BLaER1 treated with 17β-estradiol and CSF1 and Interleukin-3, amounts not matched to agents 10 nM and 100 nM (cell line): ENCODE measurements at regions not wholly inside any gene's neighbourhood (a gene's known extent, or its start where the extent isn't known, plus 50 kb on each side); places are given as distances from the start of the nearest gene placed in this dataset.

Source experiments
- H3K27ac ChIP-seq, 11 experiments: shearing (Covaris generic); formaldehyde crosslinking; 2 replicates each; pipeline ENCODE4 v1.8.1; 2022
- H3K27me3 ChIP-seq, 11 experiments: shearing (Covaris generic); formaldehyde crosslinking; 2 replicates each; pipeline ENCODE4 v1.8.1; 2022
- H3K36me3 ChIP-seq, 11 experiments: shearing (Covaris generic); formaldehyde crosslinking; 2 replicates each; pipeline ENCODE4 v1.8.1; 2022
- H3K4me1 ChIP-seq, 10 experiments: shearing (Covaris generic); formaldehyde crosslinking; 2 replicates each; pipeline ENCODE4 v1.8.1; 2022
- H3K4me2 ChIP-seq, 11 experiments: shearing (Covaris generic); formaldehyde crosslinking; 2 replicates each; pipeline ENCODE4 v1.8.1; 2022
- H3K4me3 ChIP-seq, 10 experiments: shearing (Covaris generic); formaldehyde crosslinking; 2 replicates each; pipeline ENCODE4 v1.8.1; 2022
- H3K9ac ChIP-seq, 11 experiments: shearing (Covaris generic); formaldehyde crosslinking; 2 replicates each; pipeline ENCODE4 v1.8.1; 2022
- H3K9me3 ChIP-seq, 11 experiments: shearing (Covaris generic); formaldehyde crosslinking; replicated peaks in 1 of 11; 2 replicates each; pipeline ENCODE4 v1.8.1; 2022
- H4K20me1 ChIP-seq, 11 experiments: shearing (Covaris generic); formaldehyde crosslinking; 2 replicates each; pipeline ENCODE4 v1.8.1; 2022
- Cebpa-rat ChIP-seq, 11 experiments: shearing (Covaris generic); IDR thresholded peaks; 2 replicates each; pipeline ENCODE4 v1.8.1; 2022

GRCh38 chr12:65586796-65587195, 237.5 kb upstream of the HMGA2 start:
- Histone ChIP-seq H3K9ac (no peak overlapping the region), H3K36me3 (no peaks in the 10 kb centered on the region), H3K27ac (no peak overlapping the region), H3K9me3 (0 out of 22 replicates have a peak, but pooled peaks cover 0 to 3% (median 0%) of the 10 kb centered on the region in 11 experiments), H3K4me1 (no peaks in the 10 kb centered on the region), H3K4me3 (no peak overlapping the region), H3K27me3 (no peaks in the 10 kb centered on the region), H3K4me2 (no peak overlapping the region), H4K20me1 (no peaks in the 10 kb centered on the region)
- no peak for TF ChIP-seq Cebpa-rat (IDR thresholded peaks at IDR 0.05)

GRCh38 chr12:65590318-65590717, 234.0 kb upstream of the HMGA2 start:
- no peak for TF ChIP-seq Cebpa-rat (IDR thresholded peaks at IDR 0.05)
- no peak overlapping the region for H3K9ac ChIP-seq
- H3K27ac ChIP-seq, result no peak overlapping the region
- no peaks in the 10 kb centered on the region for H3K36me3 ChIP-seq
- H3K4me2 ChIP-seq, result no peak overlapping the region
- no peak overlapping the region for H3K4me3 ChIP-seq
- no peaks in the 10 kb centered on the region for H4K20me1 ChIP-seq
- no peaks in the 10 kb centered on the region for H3K27me3 ChIP-seq
- no peaks in the 10 kb centered on the region for H3K9me3 ChIP-seq
- H3K4me1 ChIP-seq, result no peaks in the 10 kb centered on the region

- H3K27ac ChIP-seq, result no peak overlapping the region
- 0 out of 20 replicates have a peak, but pooled peaks cover 0 to 2% (median 0%) of the 10 kb centered on the region in 10 experiments for H3K4me1 ChIP-seq
- no peaks in the 10 kb centered on the region for H4K20me1 ChIP-seq
- no peak for TF ChIP-seq Cebpa-rat (IDR thresholded peaks at IDR 0.05)
- no peaks in the 10 kb centered on the region for H3K36me3 ChIP-seq
- H3K4me2 ChIP-seq, result no peak overlapping the region
- no peaks in the 10 kb centered on the region for H3K27me3 ChIP-seq
- no peak overlapping the region for H3K4me3 ChIP-seq
- no peak overlapping the region for H3K9ac ChIP-seq
- H3K9me3 ChIP-seq, result no peaks in the 10 kb centered on the region
Measured at GRCh38 chr12:65592416-65592815, 231.9 kb upstream of the HMGA2 start.

GRCh38 chr12:65593239-65593701, 231.0 kb upstream of the HMGA2 start:
- Histone ChIP-seq H3K4me2 (no peak overlapping the region), H3K9me3 (no peaks in the 10 kb centered on the region), H3K9ac (no peak overlapping the region), H3K27me3 (no peaks in the 10 kb centered on the region), H3K4me3 (no peak overlapping the region), H3K4me1 (0 out of 20 replicates have a peak, but pooled peaks cover 0 to 3% (median 0%) of the 10 kb centered on the region in 10 experiments), H4K20me1 (no peaks in the 10 kb centered on the region), H3K36me3 (no peaks in the 10 kb centered on the region), H3K27ac (no peak overlapping the region)
- TF ChIP-seq Cebpa-rat (IDR thresholded peaks at IDR 0.05), result no peak

GRCh38 chr12:65594409-65594808, 229.9 kb upstream of the HMGA2 start:
- H3K4me2 ChIP-seq, result no peak overlapping the region
- no peak overlapping the region for H3K9ac ChIP-seq
- no peak overlapping the region for H3K27ac ChIP-seq
- no peaks in the 10 kb centered on the region for H3K9me3 ChIP-seq
- no peak overlapping the region for H3K4me3 ChIP-seq
- H3K4me1 ChIP-seq, result 0 out of 20 replicates have a peak, but pooled peaks cover 0 to 3% (median 0%) of the 10 kb centered on the region in 10 experiments
- no peaks in the 10 kb centered on the region for H4K20me1 ChIP-seq
- H3K36me3 ChIP-seq, result no peaks in the 10 kb centered on the region
- H3K27me3 ChIP-seq, result no peaks in the 10 kb centered on the region
- TF ChIP-seq Cebpa-rat (IDR thresholded peaks at IDR 0.05), result no peak

GRCh38 chr12:65595016-65595560, 229.2 kb upstream of the HMGA2 start:
- H3K9me3 ChIP-seq, result no peaks in the 10 kb centered on the region
- H3K4me3 ChIP-seq, result no peak overlapping the region
- TF ChIP-seq Cebpa-rat (IDR thresholded peaks at IDR 0.05), result no peak
- no peaks in the 10 kb centered on the region for H4K20me1 ChIP-seq
- no peak overlapping the region for H3K9ac ChIP-seq
- H3K36me3 ChIP-seq, result no peaks in the 10 kb centered on the region
- 0 out of 20 replicates have a peak, but pooled peaks cover 0 to 3% (median 0%) of the 10 kb centered on the region in 10 experiments for H3K4me1 ChIP-seq
- H3K27me3 ChIP-seq, result no peaks in the 10 kb centered on the region
- no peak overlapping the region for H3K27ac ChIP-seq
- H3K4me2 ChIP-seq, result no peak overlapping the region

- no peak overlapping the region for H3K27ac ChIP-seq
Measured at GRCh38 chr12:65596514-65597091, 227.7 kb upstream of the HMGA2 start.

GRCh38 chr12:65597527-65597926, 226.8 kb upstream of the HMGA2 start:
- Histone ChIP-seq H3K4me2 (no peak overlapping the region; a peak in 1 of 22 replicates), H3K27me3 (no peaks in the 10 kb centered on the region), H3K9ac (no peak overlapping the region), H3K36me3 (no peaks in the 10 kb centered on the region), H3K4me3 (no peak overlapping the region), H3K4me1 (peaks cover 0 to 10% (median 0%) of the 10 kb centered on the region in 10 experiments; a peak in 3 of 20 replicates), H3K9me3 (no peaks in the 10 kb centered on the region), H4K20me1 (no peaks in the 10 kb centered on the region), H3K27ac (no peak overlapping the region)
- no peak for TF ChIP-seq Cebpa-rat (IDR thresholded peaks at IDR 0.05)

More at GRCh38 chr12:65596514-65597091, 227.7 kb upstream of the HMGA2 start:
- Histone ChIP-seq H4K20me1 (no peaks in the 10 kb centered on the region), H3K27me3 (no peaks in the 10 kb centered on the region), H3K9me3 (no peaks in the 10 kb centered on the region), H3K36me3 (no peaks in the 10 kb centered on the region), H3K4me1 (0 out of 20 replicates have a peak, but pooled peaks cover 0 to 3% (median 0%) of the 10 kb centered on the region in 10 experiments), H3K9ac (no peak overlapping the region), H3K4me2 (no peak overlapping the region), H3K4me3 (no peak overlapping the region)
- no peak for TF ChIP-seq Cebpa-rat (IDR thresholded peaks at IDR 0.05)

- Histone ChIP-seq H3K27ac (no peak overlapping the region), H3K4me1 (peaks cover 0 to 14% (median 0%) of the 10 kb centered on the region in 10 experiments; a peak in 3 of 20 replicates)
- no peak for TF ChIP-seq Cebpa-rat (IDR thresholded peaks at IDR 0.05)
Measured at GRCh38 chr12:65598688-65599087, 225.6 kb upstream of the HMGA2 start.

GRCh38 chr12:65602253-65602609, 222.1 kb upstream of the HMGA2 start:
- Histone ChIP-seq H3K4me1 (peaks cover 0 to 14% (median 0%) of the 10 kb centered on the region in 10 experiments; a peak in 3 of 20 replicates), H4K20me1 (no peaks in the 10 kb centered on the region), H3K9me3 (no peaks in the 10 kb centered on the region), H3K4me2 (peak overlapping the region in 3 of 11 experiments; percentile 10 to 24 (median 10); a peak in 3 of 22 replicates), H3K27me3 (no peaks in the 10 kb centered on the region), H3K36me3 (no peaks in the 10 kb centered on the region), H3K4me3 (no peak overlapping the region), H3K9ac (no peak overlapping the region), H3K27ac (no peak overlapping the region)
- TF ChIP-seq Cebpa-rat (IDR thresholded peaks at IDR 0.05), result no peak

More at GRCh38 chr12:65598688-65599087, 225.6 kb upstream of the HMGA2 start:
- Histone ChIP-seq H3K27me3 (no peaks in the 10 kb centered on the region), H3K9ac (no peak overlapping the region), H3K4me2 (no peak overlapping the region), H4K20me1 (no peaks in the 10 kb centered on the region), H3K9me3 (no peaks in the 10 kb centered on the region), H3K4me3 (no peak overlapping the region), H3K36me3 (no peaks in the 10 kb centered on the region)
